ENCODE measurements at regions not wholly inside any gene's neighbourhood (a gene's known extent, or its start where the extent isn't known, plus 50 kb on each side); places are given as distances from the start of the nearest gene placed in this dataset.
"Not testable (repeated sequence)": the region's sequence is repeated elsewhere in the genome, so short reads cannot be mapped to it uniquely, and the experiment has no call there.

DNA sequence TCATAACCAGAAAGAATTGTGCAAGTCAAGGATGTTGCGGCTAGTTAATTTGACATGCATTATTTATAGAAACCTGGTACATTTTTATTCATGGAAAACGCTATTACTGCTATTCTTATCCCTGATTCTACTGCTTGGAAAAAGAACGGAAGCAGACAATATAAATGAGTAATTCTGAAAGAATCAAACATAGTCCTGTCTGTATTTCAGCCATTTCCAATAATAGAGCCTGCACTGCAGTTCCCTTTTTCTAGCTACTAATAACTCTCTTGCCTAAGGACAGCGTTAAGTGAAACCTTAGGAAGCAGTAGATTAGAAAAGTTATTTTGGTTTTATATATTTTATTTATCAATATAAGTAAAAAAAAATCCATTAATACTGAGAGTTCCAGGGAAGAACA, 414.9 kb downstream of the CYLC2 start:
- no peak for DNase-seq

DNA sequence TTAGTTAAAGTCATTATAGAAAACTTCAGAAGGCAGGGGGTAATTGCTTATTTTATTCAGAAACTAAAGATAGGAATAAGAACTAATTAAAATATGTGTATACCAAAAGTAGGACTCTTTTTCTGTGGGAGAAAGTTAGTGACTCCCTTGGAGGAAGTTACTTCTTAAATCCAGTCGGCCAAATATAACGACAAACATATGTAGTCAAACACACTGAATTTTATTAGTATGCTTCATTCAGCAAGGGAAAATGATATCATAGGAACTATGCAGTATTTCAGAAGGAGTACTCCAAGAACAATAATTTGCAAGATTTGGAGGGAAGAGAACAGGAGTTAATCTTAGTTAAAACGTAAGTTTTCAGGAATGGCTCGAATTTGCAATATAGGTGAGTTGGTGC, 432.6 kb downstream of the CYLC2 start:
- no peak for DNase-seq

DNA sequence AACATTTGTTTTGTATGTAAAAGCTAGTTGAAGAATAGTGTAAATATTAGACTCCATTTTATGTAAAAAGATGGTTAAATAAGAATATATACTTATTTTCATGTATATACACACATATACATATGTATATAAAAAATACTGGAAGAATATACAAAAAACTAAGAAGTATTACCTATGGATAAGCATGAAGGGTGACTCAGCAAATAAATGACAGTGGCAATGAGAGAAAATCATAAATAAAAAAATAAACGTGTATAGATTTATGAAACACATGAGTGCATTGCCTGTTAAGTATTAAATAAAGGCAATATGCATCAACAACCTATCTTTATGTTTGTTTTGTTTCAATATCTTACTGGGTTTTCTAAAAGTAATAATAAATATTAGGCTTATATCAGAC, 435.3 kb downstream of the CYLC2 start:
- no peak for DNase-seq

DNA sequence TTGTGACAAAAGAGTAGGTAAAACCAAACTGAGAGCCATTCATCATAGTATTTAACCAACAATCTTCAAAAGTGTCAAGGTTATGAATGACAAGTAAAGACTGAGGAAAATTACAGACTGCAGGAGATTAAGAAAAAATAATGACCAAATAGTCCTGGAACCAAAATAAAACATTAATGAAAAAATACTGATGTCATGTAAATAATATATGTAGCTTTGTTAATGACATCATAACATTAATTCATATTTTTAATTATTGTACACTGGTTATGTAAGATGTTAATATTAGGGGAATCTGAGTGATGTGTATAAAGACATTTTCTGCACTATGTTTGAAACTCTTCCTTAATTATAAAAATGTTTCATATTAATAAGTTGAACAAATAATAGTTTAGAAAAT, 436.7 kb downstream of the CYLC2 start:
- DNase-seq = no peak

DNA sequence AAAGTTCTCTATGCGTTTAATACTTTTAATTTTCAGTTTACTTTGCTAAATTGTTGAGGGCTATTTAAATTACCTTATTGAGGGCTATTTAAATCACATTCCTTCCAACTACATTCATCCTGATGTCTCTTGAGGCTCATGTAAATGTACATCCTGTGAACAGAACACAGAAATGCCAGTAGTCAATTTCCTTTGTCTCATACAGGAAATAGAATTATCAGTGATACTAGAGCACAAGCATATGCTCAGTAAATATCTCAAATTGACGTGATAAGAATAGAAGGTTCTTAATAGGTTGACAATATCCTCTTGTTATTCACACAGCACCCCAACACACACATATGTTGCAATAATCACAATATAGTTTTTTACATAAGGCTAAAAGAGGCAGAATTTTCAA, 449.0 kb downstream of the CYLC2 start:
- no peak for DNase-seq

DNA sequence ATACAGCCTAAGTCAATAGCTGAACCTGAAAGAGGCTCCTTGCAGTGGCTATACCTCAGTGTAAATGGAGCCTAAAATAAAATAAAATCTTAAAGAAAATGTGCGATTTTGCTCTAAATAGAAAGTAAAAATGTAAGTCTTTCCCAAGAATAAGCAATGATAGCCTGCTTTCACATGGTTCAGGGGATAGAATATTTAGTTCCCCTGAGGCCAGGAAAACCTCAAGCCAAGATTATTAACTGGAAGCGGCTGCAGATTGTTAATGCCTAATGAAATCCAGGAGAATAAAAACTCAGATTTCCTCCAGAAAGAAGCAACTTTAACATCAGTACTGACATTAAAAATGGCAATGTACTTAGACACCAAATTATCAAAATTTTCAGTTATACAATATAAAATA, 463.7 kb downstream of the CYLC2 start:
- DNase-seq = no peak

DNA sequence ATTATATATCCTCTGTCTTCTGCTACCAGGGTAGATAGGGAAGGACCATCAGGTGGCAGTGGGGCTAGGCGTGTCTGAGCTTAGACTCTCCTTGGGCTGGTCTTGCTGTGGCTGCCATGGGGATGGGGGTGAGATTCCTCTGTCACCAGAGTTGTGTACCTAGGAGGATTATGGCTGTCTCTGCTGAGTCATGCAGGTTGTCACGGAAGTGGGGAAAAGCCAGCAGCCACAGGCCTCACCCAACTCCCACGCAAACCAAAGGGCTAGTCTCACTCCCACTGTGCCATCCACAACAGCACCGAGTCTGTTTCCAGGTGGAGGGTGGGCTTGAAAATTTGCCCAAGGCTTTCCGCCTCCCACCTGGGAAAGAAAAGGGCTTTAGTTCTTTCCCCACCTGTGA, 476.1 kb downstream of the CYLC2 start:
- DNase-seq = no peak

DNA sequence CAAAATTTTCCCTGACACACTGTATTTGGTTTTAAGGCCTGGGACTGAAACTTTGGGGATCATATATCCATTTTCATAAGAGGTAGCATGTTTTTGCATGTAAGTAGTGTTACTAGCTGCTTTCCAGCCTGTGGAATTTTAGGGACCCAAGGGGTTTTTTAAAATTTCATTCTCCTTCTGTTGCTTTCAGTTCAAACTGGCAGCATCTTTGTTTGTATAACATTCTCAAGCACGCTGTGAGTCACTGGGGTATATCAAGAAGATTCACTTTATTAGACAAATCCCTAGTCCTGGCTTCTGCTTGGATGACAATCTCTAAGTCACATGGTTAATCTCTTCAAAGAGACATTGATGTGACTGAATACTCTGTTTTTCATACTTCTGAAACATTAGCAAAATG, 479.0 kb downstream of the CYLC2 start:
- no peak for DNase-seq

DNA sequence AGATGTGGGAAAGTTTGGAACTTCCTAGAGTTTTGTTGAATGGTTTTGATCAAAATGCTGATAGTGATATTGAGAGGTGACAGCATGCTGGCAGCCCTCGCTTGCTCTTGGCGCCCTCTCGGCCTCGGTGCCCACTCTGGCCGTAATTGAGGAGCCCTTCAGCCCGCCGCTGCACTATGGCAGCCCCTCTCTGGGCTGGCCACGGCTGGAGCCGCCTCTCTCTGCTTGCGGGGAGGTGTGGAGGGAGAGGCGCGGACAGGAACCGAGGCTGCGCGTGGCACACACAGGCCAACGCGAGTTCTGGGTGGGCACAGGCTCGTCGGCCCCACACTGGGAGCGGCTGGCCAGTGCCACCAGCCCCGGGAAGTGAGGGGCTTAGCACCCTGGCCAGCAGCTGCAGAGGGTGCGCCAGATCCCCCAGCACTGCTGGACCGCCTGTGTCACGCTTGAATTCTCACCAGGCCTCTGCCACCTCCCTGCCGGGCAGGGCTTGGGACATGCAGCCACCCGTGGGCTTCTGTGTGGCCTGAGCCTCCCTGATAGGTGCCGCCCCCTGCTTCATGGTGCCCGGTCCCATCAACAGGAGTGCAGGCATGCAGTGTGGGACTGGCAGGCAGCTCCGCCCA, 488.5 kb downstream of the CYLC2 start:
- no peak for DNase-seq

DNA sequence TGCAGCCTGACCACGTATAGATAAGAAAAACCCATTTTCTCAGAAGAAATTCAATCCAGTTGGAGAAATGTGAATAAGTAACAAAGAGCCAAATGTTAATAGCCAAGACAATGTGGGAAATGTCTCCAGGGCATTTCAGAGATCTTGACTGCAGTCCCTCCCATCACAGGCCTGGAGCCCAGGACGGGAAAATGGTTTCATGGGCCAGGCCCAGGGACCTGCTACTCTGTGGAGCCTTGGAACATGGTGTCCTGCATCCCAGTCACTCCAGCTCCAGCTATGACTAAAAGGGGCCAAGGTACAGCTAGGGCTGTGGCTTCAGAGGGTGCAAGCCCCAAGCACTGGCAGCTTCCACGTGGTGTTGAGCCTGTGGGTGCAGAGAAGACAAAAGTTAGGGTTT, 490.0 kb downstream of the CYLC2 start:
- DNase-seq = no peak

DNA sequence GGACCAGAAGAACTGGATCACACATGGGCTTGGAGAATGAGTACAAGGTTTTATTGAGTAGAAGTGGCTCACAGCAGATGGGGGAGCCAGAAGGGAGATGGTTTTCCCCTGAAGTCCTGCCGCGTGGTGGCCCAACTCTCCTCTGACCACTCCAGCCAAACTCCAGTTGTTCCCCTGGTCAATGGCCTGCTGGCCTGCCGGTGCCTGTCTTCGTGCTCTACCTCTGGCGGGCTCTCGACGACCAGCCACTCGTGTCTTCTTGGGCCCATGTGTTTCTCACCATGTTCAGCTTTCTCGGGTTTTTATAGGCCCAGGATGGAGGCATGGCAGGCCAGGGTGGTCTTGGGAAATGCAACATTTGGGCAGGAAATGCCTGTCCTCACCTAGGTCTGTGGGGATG, 519.6 kb downstream of the CYLC2 start:
- DNase-seq = no peak

DNA sequence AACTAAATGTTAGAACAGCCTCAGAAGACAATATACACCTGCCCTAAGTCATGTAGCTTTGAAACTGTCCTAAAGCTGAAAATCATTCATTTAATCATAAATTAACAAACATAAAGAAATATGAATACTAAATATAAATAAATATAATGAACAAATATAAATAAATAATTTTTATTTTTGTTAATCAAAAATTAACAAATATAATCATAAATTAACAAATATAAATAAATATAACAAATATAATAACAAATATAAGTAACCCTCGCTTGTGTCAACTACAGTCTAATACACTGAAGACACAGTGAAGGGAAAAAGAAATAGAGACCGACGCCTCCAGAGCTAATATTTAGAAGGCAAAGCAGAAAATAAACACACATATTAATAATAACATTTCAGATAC, 527.3 kb downstream of the CYLC2 start:
- no peak for DNase-seq

DNA sequence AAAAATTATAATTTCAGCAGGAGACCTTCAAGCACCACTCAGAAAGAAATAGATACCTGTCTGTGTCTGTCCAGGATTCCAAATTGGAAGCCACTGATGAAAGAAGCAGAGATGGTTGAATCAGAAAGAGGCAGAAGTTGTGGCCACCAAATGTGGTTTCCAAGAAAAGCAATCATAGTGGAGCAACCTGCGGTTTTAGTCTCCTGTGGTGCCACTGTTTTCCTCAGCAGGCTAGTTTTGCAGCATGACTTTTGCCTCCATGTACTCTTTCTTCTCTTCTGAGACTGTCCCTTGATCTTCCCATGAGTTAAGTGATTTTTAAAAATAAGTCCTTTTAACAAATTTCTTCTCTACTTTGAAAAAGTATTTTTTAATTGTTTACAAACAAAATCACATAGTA, 535.8 kb downstream of the CYLC2 start:
- DNase-seq = no peak

DNA sequence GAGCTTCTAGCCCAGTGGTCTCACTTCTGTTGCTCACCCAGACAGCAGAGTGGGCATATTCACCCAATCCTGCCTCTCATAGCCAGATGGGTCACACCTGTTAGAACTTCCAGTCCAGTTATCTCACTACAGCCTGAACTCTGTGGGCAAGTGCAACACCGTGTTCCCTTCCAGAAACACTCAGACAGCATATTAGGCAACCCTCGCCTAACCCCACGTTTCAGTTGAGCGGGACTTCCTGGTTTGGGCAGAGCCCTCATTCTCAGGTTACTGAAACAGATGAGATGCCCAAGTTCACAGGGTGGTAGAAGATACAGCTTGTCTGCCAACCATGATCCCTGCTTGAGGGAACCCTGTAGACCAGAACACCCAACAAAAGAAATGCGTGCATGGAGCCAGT, 538.2 kb downstream of the CYLC2 start:
- peak; percentile 3 for DNase-seq

DNA sequence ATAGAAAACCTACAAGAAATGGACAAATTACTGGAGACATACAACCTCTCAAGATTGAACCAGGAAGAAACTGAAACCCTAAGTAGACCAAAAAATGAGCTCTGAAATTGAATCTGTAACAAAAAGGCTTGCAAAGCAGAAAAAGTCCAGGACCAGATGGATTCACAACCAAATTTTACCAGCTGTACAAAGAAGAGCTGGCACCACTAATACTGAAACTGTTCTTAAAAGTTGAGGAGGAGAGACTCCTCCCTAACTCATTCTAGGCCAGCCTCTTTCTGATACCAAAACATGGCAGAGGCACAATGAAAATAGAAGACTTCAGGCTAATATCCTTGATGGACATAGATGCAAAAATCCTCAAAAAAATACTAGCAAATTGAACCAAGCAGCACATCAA, 542.3 kb downstream of the CYLC2 start:
- no peak for DNase-seq

DNA sequence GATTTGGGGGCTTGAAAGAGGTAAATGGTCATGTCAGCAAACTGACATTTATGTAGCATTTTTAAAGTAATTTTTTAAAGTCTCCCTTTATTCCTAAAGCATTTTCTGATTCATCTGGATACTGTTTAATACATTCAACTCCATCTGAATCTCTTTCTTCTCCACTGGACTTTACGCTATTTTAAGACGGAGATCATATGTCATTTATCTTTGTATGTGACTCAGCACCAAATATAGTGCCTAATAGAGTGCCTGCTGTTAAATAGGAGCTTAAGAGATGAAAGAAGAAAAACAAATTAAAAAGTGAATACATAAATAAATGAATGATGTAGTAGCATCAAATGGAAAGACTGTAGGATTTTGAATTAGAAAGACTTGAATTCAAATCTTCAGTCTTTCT, 548.8 kb upstream of the SMC2 start:
- DNase-seq = no peak

DNA sequence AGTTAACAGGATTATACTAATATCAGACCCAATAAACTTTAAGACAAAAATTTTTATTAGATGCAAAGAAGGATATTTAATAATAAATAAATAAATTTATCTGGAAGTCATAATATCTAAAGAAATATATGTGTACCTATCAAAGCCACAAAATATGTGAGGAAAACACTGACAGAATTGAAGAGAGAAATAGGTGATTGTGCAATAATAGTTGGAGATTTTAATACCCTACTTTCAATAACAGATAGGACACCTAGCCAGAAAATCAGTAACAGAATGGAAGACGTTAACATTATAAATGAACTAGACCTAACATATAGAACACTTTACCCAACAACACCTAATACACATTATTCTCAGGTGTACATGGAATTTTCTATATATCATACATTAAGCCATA, 541.4 kb upstream of the SMC2 start:
- DNase-seq = no peak

DNA sequence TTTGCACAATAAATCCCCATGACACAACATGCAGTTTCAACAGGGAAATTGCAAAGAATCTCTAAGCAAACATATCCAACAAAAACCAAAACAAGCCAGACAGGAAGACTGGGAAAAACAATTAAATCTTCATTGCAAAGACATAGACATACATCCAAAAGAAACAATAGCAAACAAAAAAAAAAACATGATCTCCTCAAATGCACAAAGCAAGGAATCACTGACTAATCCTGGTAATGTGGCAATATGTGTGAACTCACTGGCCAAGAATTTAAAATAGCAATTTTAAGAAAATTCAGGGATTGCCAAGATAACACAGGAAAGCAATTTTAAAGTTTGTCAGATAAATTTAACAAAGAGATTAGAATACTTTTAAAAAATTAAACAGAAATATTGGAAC, 520.1 kb upstream of the SMC2 start:
- DNase-seq = no peak

DNA sequence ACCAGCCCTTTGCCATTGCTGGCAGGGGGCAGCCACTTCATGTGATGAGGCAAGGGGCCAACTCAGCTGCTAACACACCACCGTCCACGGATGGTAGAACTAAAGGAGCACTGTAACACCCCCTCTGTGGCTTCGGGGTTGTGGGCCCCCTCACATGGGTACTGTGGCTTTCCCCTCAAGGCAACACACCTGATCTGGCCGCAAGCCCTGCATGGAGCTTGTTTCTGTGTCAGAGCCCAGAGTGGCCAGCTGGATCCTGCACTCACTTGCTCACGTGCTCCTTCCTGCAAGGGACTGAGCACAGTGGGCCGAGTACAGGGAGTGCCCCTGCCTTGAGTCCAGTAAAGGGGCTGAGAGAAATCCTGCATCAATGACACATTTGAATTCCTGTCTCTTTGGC, 507.4 kb upstream of the SMC2 start:
- DNase-seq = no peak

DNA sequence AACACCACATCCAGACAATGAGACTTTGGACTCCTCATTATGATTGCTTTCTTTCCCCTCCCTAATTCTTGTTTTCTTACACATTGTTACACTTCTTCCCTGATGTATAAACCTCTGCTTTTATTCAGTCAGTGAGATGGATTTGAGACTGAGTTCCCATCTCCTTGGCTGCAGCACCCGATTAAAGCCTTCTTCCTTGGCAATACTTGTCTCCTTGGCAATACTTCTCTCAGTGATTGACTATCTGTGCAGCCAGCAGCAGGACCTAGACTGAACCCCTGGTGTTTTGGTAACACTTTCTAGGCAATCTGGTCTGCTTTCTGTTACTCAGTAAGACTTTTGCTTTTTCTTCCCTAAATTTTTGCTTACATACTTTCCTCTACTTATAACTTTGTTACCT, 492.8 kb upstream of the SMC2 start:
- DNase-seq = no peak

DNA sequence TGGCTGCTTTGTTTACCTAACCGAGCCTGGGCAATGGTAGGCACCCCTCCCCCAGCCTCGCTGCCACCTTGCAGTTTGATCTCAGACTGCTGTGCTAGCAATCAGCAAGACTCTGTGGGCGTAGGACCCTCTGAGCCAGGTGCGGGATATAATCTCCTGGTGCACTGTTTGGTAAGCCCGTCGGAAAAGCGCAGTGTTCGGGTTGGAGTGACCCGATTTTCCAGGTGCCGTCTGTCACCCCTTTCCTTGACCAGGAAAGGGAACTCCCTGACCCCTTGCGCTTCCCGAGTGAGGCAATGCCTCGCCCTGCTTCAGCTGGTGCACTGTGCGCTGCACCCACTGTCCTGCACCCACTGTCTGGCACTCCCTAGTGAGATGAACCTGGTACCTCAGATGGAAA, 482.2 kb upstream of the SMC2 start:
- not testable (repeated sequence) for DNase-seq

DNA sequence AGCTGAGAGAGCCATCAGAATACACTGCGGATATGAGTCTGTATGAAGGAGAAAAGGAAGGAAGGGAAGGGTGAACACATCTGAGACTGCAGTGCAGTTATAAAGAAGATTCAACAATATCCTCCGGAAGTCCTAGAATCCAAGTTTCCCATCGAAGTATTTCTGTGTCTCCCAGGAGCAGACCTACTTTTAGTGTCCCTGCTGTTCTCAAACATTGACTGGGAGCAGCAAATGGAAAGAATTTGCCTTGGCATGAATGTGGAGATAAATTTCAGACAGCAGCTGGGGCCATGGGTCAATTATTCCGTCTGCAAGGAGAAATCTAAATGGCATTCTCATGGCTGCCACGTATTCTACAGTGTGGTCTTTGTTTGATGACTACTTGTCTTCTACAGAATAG, 478.1 kb upstream of the SMC2 start:
- DNase-seq = no peak

DNA sequence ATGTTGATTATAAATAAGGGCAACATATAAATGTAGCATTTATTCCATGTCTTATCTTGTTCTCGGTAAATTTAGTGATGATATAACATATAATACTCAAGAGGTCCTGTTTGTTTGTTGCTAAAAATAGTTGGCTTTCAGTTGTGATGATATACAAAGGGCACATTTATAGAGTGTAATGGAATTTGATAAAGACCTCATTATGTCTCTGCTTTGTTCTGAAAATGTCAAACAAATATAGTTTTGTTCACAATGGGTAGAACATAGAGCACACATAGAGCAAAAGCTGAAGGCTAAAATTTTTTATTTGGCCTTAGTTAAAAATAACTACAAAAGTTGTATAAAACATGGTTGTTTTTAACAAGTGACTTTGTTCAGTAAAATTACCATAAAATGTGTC, 477.1 kb upstream of the SMC2 start:
- no peak for DNase-seq

DNA sequence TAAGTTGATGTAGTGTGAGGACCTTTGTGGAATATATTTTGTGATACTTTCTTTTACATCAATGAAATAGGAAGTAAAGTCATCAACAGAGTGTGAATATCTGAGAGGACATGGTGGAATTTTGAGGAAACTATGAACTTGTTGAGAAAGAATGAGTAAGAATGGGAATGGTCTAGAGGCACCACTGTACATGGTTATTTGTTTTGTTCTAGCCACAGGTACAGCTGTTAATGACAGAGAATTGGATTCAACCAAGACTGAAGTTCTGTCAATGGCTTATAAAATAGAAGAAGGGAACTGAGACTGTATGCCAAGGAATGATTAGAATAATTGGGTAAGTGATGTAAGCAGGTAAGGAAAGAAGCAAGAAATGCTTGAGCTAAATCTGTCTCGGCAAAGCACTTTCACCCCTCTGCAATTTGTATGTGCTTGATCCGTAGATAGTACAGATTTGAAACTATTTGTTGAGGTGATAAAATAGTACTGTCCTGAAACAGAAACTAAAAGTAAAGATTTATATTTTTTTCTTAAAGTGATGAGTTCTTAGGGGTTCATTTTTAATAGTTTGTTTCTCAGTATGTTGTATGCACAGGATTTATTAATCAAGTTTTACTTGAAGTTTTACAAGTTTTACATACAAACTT, 468.8 kb upstream of the SMC2 start:
- no peak for DNase-seq

DNA sequence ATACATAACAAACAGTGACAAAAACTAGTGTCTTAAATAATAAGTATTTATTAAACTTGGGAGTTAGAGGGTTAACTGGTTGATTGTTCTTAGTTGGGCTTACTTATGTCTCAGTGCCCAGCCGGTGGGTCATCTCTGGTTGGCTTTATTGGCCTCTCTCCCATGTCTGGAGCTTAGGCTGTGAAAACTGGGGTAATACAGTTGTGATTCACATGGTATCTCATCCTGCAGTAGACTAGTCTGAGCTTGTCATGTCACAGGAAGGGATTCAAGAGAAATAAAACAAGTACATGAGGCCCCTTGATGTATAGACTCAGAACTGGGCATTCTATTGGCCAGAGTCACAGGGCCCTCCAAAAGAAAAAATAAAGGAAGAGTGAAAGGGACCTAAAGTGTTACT, 466.4 kb upstream of the SMC2 start:
- no peak for DNase-seq

DNA sequence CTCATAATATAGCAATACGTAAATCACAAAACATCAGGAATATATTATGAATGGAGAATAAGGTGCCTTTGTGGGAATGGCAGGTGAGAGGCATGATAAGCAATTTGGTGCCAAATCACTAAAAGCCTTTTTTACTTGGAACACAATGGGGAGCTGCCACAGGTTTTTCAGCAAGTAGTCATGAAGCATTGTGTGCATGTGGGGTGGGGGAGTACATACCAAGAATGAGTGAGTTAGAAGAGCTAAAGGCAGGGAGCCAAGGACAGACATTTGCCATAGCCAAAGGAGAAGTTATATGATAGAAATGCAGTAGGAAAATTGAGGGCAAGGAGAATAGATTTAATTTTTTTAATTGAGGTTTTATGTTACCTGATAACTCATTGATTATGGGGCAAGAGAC, 445.0 kb upstream of the SMC2 start:
- no peak for DNase-seq

Measured in RPMI8226 (cell line).